SK-N-SH treated with all-trans-retinoic acid at 6 μM for 48 hours (cell line): ENCODE measurements at regions not wholly inside any gene's neighbourhood (a gene's known extent, or its start where the extent isn't known, plus 50 kb on each side); places are given as distances from the start of the nearest gene placed in this dataset.

Experiments used
- BACH2 ChIP-seq: fragments of 250-450 bp; sonication (Bioruptor Pico); IDR thresholded peaks from 2 replicates; pipeline ENCODE4 v1.9.0; 2021; ENCODE audit warnings: mild to moderate bottlenecking, borderline replicate concordance
- CSDC2 ChIP-seq: fragments of 250-450 bp; sonication (Bioruptor Pico); IDR thresholded peaks from 2 replicates; pipeline ENCODE4 v1.5.0; 2020; ENCODE audit warnings: mild to moderate bottlenecking, moderate library complexity
- ESRRG ChIP-seq: fragments of 250-450 bp; sonication (Bioruptor Pico); IDR thresholded peaks from 2 replicates; pipeline ENCODE4 v1.6.1; 2021; ENCODE audit warnings: mild to moderate bottlenecking
- OSR1 ChIP-seq: fragments of 250-450 bp; sonication (Bioruptor Pico); IDR thresholded peaks from 2 replicates; pipeline ENCODE4 v1.8.0; 2022; ENCODE audit warnings: moderate library complexity, mild to moderate bottlenecking, inconsistent platforms
- ZC3H10 ChIP-seq: fragments of 250-450 bp; sonication (Bioruptor Pico); IDR thresholded peaks from 2 replicates; pipeline ENCODE4 v1.5.1; 2021; ENCODE audit warnings: mild to moderate bottlenecking, moderate library complexity
- ZFP3 ChIP-seq: fragments of 250-450 bp; sonication (Bioruptor Pico); IDR thresholded peaks from 2 replicates; pipeline ENCODE4 v1.5.0; 2020; ENCODE audit warnings: mild to moderate bottlenecking, moderate library complexity
- TF ChIP-seq, protein P1 (sequence below): fragments of 250-450 bp; sonication (Bioruptor Pico); IDR thresholded peaks from 2 replicates; pipeline ENCODE4 v1.8.0; 2020; ENCODE audit warnings: mild to moderate bottlenecking, moderate library complexity, borderline replicate concordance

- TF ChIP-seq ESRRG (CRISPR knock-in tag): no peak
- TF ChIP-seq BACH2 (CRISPR knock-in tag): no peak
- TF ChIP-seq, protein P1, sequence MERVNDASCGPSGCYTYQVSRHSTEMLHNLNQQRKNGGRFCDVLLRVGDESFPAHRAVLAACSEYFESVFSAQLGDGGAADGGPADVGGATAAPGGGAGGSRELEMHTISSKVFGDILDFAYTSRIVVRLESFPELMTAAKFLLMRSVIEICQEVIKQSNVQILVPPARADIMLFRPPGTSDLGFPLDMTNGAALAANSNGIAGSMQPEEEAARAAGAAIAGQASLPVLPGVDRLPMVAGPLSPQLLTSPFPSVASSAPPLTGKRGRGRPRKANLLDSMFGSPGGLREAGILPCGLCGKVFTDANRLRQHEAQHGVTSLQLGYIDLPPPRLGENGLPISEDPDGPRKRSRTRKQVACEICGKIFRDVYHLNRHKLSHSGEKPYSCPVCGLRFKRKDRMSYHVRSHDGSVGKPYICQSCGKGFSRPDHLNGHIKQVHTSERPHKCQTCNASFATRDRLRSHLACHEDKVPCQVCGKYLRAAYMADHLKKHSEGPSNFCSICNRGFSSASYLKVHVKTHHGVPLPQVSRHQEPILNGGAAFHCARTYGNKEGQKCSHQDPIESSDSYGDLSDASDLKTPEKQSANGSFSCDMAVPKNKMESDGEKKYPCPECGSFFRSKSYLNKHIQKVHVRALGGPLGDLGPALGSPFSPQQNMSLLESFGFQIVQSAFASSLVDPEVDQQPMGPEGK (CRISPR knock-in tag): no peak
- TF ChIP-seq CSDC2 (CRISPR knock-in tag): no peak
- no peak for TF ChIP-seq ZFP3 (CRISPR knock-in tag)
- no peak for TF ChIP-seq ZC3H10
- no peak for TF ChIP-seq OSR1 (CRISPR knock-in tag)
Measured at GRCh38 chr2:122565364-122565763, 809.9 kb downstream of the TSN start.
